HEK293 (cell line): ENCODE measurements at regions not wholly inside any gene's neighbourhood (a gene's known extent, or its start where the extent isn't known, plus 50 kb on each side); places are given as distances from the start of the nearest gene placed in this dataset.

Source experiments
- HOXC10 ChIP-seq: sonication (generic); formaldehyde crosslinking; IDR thresholded peaks from 2 replicates; pipeline ENCODE4 v1.8.1; 2023; ENCODE audit warnings: mild to moderate bottlenecking, missing genetic modification reagents
- YY1 ChIP-seq: fragments of 450-650 bp; formaldehyde crosslinking; IDR thresholded peaks from 2 replicates; pipeline ENCODE4 v1.5.1; 2018; ENCODE audit warnings: missing biosample characterization, missing genetic modification characterization
- ZFP69B ChIP-seq: fragments of 450-650 bp; formaldehyde crosslinking; IDR thresholded peaks from 2 replicates; pipeline ENCODE4 v1.5.1; 2016; ENCODE audit warnings: missing biosample characterization, missing genetic modification characterization
- ZNF175 ChIP-seq: fragments of 450-650 bp; formaldehyde crosslinking; IDR thresholded peaks from 2 replicates; pipeline ENCODE4 v1.5.1; 2016; ENCODE audit warnings: missing biosample characterization, missing genetic modification characterization
- TF ChIP-seq, protein P1 (sequence below): fragments of 450-650 bp; formaldehyde crosslinking; IDR thresholded peaks from 2 replicates; pipeline ENCODE4 v1.5.1; 2016; ENCODE audit warnings: missing biosample characterization, missing genetic modification characterization
- TF ChIP-seq, protein P2 (sequence below): fragments of 450-650 bp; formaldehyde crosslinking; IDR thresholded peaks from 2 replicates; pipeline ENCODE4 v1.5.1; 2016; ENCODE audit warnings: missing biosample characterization, missing genetic modification characterization

- no peak for TF ChIP-seq ZNF175 (tag by site-specific recombination)
- TF ChIP-seq, protein P1, sequence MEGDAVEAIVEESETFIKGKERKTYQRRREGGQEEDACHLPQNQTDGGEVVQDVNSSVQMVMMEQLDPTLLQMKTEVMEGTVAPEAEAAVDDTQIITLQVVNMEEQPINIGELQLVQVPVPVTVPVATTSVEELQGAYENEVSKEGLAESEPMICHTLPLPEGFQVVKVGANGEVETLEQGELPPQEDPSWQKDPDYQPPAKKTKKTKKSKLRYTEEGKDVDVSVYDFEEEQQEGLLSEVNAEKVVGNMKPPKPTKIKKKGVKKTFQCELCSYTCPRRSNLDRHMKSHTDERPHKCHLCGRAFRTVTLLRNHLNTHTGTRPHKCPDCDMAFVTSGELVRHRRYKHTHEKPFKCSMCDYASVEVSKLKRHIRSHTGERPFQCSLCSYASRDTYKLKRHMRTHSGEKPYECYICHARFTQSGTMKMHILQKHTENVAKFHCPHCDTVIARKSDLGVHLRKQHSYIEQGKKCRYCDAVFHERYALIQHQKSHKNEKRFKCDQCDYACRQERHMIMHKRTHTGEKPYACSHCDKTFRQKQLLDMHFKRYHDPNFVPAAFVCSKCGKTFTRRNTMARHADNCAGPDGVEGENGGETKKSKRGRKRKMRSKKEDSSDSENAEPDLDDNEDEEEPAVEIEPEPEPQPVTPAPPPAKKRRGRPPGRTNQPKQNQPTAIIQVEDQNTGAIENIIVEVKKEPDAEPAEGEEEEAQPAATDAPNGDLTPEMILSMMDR (tag by site-specific recombination), result no peak
- no peak for TF ChIP-seq HOXC10 (CRISPR knock-in tag)
- no peak for TF ChIP-seq YY1
- TF ChIP-seq, protein P2, sequence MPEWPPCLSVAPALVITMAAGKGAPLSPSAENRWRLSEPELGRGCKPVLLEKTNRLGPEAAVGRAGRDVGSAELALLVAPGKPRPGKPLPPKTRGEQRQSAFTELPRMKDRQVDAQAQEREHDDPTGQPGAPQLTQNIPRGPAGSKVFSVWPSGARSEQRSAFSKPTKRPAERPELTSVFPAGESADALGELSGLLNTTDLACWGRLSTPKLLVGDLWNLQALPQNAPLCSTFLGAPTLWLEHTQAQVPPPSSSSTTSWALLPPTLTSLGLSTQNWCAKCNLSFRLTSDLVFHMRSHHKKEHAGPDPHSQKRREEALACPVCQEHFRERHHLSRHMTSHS, result no peak
- TF ChIP-seq ZFP69B, result no peak
Measured at GRCh38 chr12:14219156-14219555, 146.3 kb upstream of the ATF7IP start.
